SK-N-MC (cell line): ENCODE measurements at regions not wholly inside any gene's neighbourhood (a gene's known extent, or its start where the extent isn't known, plus 50 kb on each side); places are given as distances from the start of the nearest gene placed in this dataset.

Experiments used
- DNase-seq: peaks from one replicate; pipeline ENCODE4 v3.0.0-alpha.2; 2011; ENCODE audit warnings: low read depth, low spot score
- H3K27ac ChIP-seq: fragments of 200-600 bp; sonication (generic); 2 replicates; pipeline ENCODE4 v1.5.1; 2016; ENCODE audit warnings: mixed run types
- H3K36me3 ChIP-seq: fragments of 200-600 bp; sonication (generic); 2 replicates; pipeline ENCODE4 v1.6.1; 2017; ENCODE audit warnings: antibody characterized with exemption, low read length, mixed read lengths; ENCODE audit not compliant: insufficient read depth
- H3K4me3 ChIP-seq: fragments of 200-600 bp; sonication (generic); 2 replicates; pipeline ENCODE4 v1.5.1; 2016
- H3K9ac ChIP-seq: fragments of 200-600 bp; sonication (generic); 2 replicates; pipeline ENCODE4 v1.8.0; 2017; ENCODE audit warnings: mixed run types, mixed read lengths; ENCODE audit not compliant: insufficient read length
- H3K9me3 ChIP-seq: fragments of 200-600 bp; sonication (generic); 2 replicates; pipeline ENCODE4 v1.6.1; 2017; ENCODE audit warnings: low read depth, mild to moderate bottlenecking, antibody characterized with exemption, low read length, moderate library complexity, mixed read lengths
- EZH2 ChIP-seq: fragments of 200-600 bp; sonication (generic); IDR thresholded peaks from one replicate; pipeline ENCODE4 v1.6.1; 2017; ENCODE audit warnings: antibody characterized with exemption
- FOXP2 ChIP-seq: optimal IDR thresholded peaks from 2 replicates; pipeline ENCODE3; 2011; ENCODE audit warnings: mild to moderate bottlenecking, moderate library complexity; ENCODE audit not compliant: insufficient read depth; ENCODE audit errors: extremely low read length, control extremely low read depth
- POLR2AphosphoS5 ChIP-seq: IDR thresholded peaks from 2 replicates; pipeline ENCODE4 v1.6.1; 2012; ENCODE audit warnings: mild to moderate bottlenecking, low read depth, low read length, borderline replicate concordance

- Histone ChIP-seq H3K27ac (no peak overlapping the region), H3K9me3 (no peaks in the 10 kb centered on the region), H3K4me3 (no peak overlapping the region), H3K9ac (no peak overlapping the region), H3K36me3 (no peaks in the 10 kb centered on the region)
- no peak for TF ChIP-seq POLR2AphosphoS5
- TF ChIP-seq EZH2 = no peak
- TF ChIP-seq FOXP2 = no peak
- no peak for DNase-seq
Observed at GRCh38 chr6:12232821-12233220, 57.3 kb upstream of the EDN1 start.

DNA sequence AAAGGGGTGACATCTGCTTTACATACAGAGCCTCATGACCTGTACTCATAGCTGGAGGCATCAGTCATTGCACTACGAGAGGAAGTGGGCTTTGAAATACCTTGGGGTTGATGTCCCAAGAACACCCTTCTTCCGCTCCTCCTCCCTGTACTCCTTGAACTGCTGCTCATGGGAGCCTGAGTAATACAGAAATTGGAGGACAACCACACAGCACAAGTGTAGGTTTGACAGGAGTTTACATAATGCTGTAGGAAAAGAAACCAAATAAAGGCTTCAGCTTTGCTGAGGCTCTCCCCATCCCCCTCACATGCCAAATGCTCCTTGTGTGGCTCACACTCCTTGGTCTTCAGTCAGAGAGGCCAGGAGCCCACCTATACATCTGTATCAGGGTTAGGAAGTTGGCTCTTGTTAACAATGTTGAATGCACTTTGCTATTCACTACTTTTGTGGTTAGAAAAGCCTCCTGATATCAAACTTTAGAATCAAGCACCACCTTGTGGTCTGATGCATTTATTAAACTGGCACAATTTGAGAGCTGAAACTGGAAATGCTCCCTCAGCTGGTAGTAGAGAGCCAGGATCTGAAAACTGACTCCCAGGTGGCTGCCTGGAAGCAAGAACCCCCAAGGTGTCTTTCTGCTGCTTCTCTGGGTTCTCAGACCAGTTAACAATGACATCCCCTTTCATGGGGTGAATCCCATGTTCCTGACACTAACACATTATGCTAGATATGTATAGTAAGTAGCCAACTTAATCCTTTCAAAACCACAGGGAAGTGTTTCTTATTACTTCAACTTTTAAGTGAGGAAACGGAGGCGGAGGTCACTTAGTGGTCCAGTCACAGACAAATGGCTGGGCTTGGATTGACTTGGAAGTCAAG lies 56.2 kb upstream of the EDN1 start:
- Histone ChIP-seq H3K9me3 (no peaks in the 10 kb centered on the region), H3K36me3 (no peaks in the 10 kb centered on the region), H3K27ac (no peak overlapping the region), H3K4me3 (no peak overlapping the region), H3K9ac (no peak overlapping the region)
- DNase-seq = peak; percentile 61
- TF ChIP-seq POLR2AphosphoS5 (no peak), FOXP2 (no peak), EZH2 (no peak)

DNA sequence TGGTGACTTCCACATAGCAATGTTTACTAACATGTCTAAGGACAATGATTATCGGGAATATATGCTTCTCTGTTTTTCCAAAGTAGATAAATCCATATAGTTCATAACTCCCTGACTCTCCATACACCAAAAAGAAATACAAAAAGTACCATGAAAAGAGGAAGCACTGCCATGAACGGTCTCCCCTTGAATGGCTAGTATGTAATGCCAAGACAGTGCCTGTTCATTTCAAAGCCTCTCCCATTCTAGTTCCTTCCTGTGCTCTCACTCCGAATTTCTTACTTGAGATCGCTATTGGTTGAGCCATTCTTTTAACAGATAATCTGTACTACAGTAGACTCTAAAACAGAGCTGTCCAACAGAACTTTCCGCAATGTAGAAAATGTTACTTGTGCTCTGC lies 54.8 kb upstream of the EDN1 start:
- H3K27ac ChIP-seq = no peak overlapping the region
- DNase-seq = no peak

GRCh38 chr6:12238219-12238618 lies 51.9 kb upstream of the EDN1 start:
- Histone ChIP-seq H3K4me3 (no peak overlapping the region), H3K9ac (no peak overlapping the region), H3K36me3 (no peaks in the 10 kb centered on the region), H3K27ac (no peak overlapping the region), H3K9me3 (no peaks in the 10 kb centered on the region)
- no peak for TF ChIP-seq POLR2AphosphoS5
- no peak for TF ChIP-seq EZH2
- TF ChIP-seq FOXP2 = no peak
- no peak for DNase-seq

More for the DNA sequence above, 54.8 kb upstream of the EDN1 start:
- Histone ChIP-seq H3K9me3 (no peaks in the 10 kb centered on the region), H3K4me3 (no peak overlapping the region), H3K36me3 (no peaks in the 10 kb centered on the region), H3K9ac (no peak overlapping the region)
- TF ChIP-seq EZH2 (no peak), FOXP2 (no peak), POLR2AphosphoS5 (no peak)
